HG02759 (cell line): ENCODE measurements at regions not wholly inside any gene's neighbourhood (a gene's known extent, or its start where the extent isn't known, plus 50 kb on each side); places are given as distances from the start of the nearest gene placed in this dataset.
"Not testable (repeated sequence)": the region's sequence is repeated elsewhere in the genome, so short reads cannot be mapped to it uniquely, and the experiment has no call there.

Source experiments
- ATAC-seq: cut with Tn5 transposase; IDR thresholded peaks from one replicate; pipeline ENCODE4 v1.9.1; 2021; ENCODE audit warnings: mild to moderate bottlenecking, moderate library complexity; ENCODE audit not compliant: unreplicated experiment

- ATAC-seq: peak; percentile 56
Observed at GRCh38 chr18:73688851-73689711, 458.6 kb downstream of the FBXO15 start.

GRCh38 chr18:73688161-73688560 lies 459.5 kb downstream of the FBXO15 start:
- no peak for ATAC-seq

GRCh38 chr18:73684647-73685046 lies 463.0 kb downstream of the FBXO15 start:
- ATAC-seq: no peak

- ATAC-seq: no peak
Observed at GRCh38 chr18:73683409-73684238, 464.0 kb downstream of the FBXO15 start.

- no peak for ATAC-seq
Observed at GRCh38 chr18:73681912-73682311, 465.7 kb downstream of the FBXO15 start.

GRCh38 chr18:73681398-73681797 lies 466.2 kb downstream of the FBXO15 start:
- ATAC-seq: no peak

GRCh38 chr18:73679941-73680712 lies 467.5 kb downstream of the FBXO15 start:
- ATAC-seq: no peak

GRCh38 chr18:73677450-73677849 lies 470.2 kb downstream of the FBXO15 start:
- ATAC-seq: no peak

- ATAC-seq: no peak
Observed at GRCh38 chr18:73674125-73674865, 473.3 kb downstream of the FBXO15 start.

- ATAC-seq: not testable (repeated sequence)
Observed at GRCh38 chr18:73671480-73671879, 476.2 kb downstream of the FBXO15 start.

GRCh38 chr18:73670524-73670923 lies 477.1 kb downstream of the FBXO15 start:
- ATAC-seq: no peak

GRCh38 chr18:73670039-73670438 lies 477.6 kb downstream of the FBXO15 start:
- ATAC-seq: no peak

GRCh38 chr18:73669297-73669696 lies 478.3 kb downstream of the FBXO15 start:
- ATAC-seq: no peak

GRCh38 chr18:73668051-73668450 lies 479.6 kb downstream of the FBXO15 start:
- ATAC-seq: no peak

GRCh38 chr18:73666772-73667171 lies 480.9 kb downstream of the FBXO15 start:
- ATAC-seq: no peak

- no peak for ATAC-seq
Observed at GRCh38 chr18:73664896-73665295, 482.7 kb downstream of the FBXO15 start.

GRCh38 chr18:73663581-73663980 lies 484.1 kb downstream of the FBXO15 start:
- no peak for ATAC-seq

GRCh38 chr18:73662421-73662820 lies 485.2 kb downstream of the FBXO15 start:
- no peak for ATAC-seq

GRCh38 chr18:73660931-73661856 lies 486.4 kb downstream of the FBXO15 start:
- ATAC-seq: no peak
